NCI-H146 treated with DMSO at 0.1 percent for 48 hours (cell line): ENCODE measurements at regions not wholly inside any gene's neighbourhood (a gene's known extent, or its start where the extent isn't known, plus 50 kb on each side); places are given as distances from the start of the nearest gene placed in this dataset.

ENCODE experiments used
- DNase-seq: peaks from one replicate; lab custom pipeline; 2025; ENCODE audit not compliant: unreplicated experiment; lab: John Stamatoyannopoulos, UW

DNA sequence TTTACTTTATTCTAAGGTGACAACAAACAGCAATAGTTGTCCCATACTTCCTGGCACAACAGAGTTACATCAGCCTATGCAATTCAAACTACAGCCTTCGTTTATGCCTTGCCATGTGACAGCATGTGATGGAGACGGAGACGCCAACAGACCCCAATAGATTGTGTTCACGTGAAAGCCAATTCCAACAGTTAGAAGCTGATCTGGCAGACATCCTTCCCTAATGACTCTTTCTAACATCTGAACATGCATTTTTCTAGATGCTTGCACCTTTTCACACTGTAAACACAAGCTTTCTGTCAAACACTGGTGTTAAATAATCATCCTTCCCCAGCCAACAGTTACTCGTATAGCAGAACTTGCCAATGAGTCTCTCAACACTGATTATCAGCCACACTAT, 694.4 kb upstream of the ALCAM start:
- DNase-seq = no peak

DNA sequence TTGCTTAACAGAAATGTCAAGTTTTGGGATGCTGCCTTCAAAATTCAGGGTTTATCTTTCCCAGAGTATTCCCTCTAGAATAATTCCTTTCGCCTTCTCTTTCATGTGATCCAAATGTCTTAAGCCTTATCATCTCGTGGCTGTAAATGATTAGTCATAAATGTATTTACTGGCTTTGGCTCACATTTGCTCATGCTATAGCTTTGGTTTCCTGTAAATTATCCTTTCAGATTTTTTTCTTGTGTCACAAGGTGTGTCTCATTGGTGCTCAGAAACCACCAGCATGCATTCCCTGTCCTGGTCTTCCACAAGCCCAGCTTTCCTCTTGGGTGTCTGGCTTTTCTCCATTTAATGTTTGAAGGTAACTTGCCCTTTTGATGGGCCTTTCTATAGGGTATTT, 692.7 kb upstream of the ALCAM start:
- no peak for DNase-seq

DNA sequence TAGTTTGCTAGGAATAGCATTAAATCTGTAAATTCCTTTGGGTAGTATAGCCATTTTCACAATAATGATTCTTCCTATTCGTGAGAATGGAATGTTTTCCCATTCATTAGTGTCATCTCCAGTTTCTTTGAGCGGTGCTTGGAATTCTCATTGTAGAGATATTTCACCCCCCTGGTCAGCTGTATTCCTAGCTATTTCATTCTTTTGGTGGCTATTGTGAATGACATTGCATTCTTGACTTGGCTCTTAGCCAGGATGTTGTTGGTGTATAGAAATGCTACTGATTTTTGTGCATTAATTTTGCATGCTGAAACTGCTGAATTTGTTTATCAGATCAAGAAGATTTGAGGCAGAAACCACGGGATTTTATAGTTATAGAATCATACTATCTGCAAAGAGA, 690.5 kb upstream of the ALCAM start:
- DNase-seq = no peak

DNA sequence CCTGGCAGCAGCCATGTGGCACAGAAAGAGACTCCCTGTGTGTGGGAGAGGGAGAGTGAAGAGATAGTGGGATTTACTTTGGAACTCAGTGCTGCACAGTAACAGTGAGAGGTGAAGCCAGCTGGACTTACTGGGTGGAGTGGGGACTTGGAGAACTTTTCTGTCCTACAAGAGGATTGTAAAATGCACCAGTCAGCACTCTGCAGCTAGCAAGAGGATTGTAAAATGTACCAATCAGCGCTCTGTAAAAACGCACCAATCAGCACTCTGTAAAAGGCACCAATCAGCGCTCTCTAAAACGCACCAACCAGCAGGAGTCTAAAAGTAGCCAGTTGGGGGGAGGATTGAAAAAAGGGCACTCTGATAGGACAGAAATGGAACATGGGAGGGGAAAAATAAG, 688.8 kb upstream of the ALCAM start:
- no peak for DNase-seq

DNA sequence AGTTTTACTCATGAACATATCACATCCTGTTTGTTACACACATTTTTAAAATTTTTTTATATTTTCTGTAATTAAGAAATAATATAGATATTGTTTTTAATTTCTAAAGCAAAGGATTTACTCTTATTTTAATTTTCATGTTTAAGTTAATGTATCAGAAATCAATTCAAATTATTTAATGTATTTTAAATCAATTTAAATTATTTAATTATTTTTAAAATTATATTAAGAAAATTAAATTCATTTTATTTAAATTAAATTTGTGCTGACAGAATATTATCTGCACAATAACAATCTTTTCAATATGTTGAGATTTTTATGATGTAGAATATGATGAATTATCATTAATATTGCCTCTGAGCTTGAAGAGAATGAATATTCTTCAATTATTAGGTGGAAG, 681.2 kb upstream of the ALCAM start:
- no peak for DNase-seq

DNA sequence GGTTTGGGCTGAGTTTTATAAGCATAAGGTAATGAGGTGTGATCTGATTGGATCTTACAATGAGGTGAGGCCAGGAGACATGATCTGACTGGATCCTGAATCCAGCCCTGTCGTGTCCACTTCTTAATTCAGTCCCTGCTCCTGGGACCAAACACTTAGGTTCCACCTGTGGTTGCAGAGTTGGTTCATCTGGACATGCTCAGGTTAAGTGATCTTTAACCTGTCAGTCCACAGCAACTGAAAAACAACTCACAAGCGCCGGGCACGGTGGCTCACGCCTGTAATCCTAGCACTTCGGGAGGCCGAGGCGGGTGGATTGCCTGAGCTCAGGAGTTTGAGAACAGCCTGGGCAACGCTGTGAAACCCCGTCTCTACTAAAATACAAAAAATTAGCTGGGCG, 679.3 kb upstream of the ALCAM start:
- DNase-seq = no peak

DNA sequence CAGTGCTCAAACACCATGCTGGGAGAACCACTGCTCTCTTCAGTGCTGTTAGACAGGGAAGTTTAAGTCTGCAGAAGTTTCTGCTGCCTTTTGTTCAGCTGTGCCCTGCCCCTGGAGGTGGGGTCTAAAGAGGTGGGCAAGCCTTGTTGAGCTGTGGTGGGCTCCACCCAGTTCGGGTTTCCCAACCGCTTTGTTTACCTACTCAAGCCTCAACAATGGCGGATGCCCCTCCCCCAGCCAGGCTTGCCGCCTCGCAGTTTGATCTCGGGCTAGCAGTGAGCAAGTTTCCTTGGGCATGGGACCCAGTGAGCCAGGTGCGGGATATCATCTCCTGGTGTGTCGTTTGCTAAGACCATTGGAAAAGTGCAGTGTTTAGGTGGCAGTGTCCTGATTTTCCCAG, 670.2 kb upstream of the ALCAM start:
- DNase-seq = no peak

DNA sequence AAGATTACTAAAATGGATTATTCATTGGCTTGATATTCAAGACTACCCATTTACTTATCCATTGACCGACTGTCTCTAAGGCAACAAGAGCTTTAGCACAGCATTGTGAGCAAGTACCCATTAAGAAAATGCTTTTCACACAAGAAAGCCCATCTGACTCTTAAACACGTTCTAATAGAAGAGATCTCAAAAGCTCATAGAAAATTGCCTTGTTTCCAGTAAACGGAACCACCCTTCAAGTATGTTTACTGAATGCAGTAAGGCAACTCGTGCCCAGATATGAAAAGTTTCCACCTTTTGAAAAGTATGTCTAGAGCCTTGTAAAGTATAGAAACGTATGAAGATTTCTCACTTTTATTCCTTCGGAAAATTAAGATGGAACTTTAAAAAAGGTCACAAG, 655.3 kb upstream of the ALCAM start:
- no peak for DNase-seq

DNA sequence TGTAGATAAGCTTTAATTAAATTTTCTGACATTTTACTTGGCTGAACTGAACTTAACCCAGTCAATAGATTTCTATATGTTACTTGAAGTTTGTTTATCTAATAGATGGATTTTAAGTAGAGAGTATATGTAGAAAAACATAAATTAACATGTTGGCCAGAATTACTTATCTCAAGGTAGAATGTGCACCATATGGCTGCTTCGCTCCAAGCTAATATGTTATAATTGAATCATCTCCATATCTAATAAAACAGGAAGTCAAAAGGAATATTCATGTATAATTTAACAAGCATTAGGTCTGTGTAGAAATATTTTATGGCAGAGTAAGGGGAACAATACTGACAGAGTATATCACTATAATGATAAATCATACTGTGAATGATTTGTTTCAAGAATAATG, 650.7 kb upstream of the ALCAM start:
- no peak for DNase-seq

DNA sequence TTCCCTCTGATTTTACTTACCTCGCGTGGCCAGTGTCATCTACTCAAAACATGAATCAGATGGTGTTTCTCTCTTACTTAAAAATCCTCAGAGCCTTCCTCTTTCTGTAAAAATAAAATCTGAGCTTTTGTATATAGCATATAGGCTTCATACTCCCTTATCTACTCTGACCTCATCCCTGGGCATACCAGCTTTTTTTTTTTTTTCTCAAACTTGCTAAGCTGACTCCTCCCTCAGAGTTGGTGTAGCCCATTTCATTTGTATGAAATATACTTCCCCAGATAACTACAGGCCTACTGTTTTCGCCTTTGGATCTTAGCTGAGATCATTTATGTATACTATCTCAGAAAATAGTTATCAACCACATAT, 648.9 kb upstream of the ALCAM start:
- no peak for DNase-seq

DNA sequence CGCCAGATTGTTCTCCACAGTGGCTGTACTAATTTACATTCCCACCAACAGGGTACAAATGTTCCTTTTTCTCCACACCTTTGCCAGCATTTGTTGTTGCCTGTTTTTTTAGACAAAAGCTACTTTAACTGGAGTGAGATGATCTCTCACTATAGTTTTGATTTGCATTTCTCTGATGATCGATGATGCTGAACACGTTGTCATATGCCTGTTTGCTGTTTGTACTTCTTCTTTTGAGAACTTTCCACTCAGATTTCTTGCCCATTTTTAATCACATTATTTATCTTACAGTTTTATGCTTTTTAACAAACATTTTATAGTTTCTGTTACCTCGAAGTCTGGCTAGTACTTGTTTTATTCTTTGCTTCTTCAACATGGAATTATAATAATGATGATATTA, 643.7 kb upstream of the ALCAM start:
- DNase-seq = no peak

DNA sequence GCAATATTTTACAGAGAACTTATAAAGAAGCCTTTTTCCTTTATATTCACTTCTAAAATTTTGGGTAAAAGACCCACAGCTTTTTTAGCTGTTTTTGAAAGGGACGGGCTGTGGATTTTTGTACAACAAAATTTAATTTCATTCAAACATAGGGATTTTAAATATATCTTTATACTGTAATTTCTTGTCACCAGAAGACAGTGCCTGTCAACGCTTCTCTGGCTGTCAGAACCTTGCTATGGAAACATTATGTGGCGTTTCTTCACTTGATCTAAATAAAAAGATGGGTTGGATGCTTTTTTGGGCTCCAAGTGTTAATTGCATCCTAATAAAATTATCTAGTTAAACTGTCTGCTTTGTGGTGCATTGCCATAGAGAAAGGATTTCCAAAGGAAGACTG, 635.6 kb upstream of the ALCAM start:
- DNase-seq = no peak

DNA sequence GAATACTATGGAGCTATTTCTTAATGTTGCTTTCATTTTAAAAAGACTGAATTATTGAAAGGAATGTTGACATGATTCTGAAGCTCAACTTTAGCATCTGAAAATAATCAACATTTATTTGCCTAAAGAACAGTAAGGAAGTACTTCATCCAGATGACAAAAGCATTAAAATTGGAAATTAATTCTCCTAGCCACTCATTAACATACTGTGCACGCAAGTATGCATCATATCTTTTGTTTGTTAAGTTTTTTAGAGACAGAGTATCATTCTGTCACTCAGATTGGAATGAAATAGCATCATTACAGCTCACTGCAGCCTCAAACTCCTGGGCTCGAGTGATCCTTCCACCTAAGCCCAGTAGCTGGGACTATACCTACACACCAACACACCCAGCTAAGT, 632.1 kb upstream of the ALCAM start:
- no peak for DNase-seq

DNA sequence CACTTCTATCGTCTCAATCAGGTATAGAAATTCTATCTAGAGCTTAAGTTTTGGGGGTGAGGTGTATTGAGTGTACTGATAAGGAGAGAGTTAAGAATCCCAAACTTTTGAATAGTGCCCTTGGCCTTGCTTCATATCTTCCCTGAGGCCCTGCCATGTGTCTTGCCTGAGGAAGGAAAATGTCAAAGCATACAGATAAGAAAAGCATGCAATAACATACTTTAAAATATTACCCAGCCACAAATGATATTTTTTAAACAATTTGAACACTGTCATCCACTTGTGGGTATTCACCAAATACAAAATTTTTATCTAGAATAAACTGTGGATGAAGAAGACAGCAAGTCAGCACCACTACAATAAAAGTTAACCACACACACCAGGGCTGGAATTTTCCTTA, 631.0 kb upstream of the ALCAM start:
- no peak for DNase-seq

DNA sequence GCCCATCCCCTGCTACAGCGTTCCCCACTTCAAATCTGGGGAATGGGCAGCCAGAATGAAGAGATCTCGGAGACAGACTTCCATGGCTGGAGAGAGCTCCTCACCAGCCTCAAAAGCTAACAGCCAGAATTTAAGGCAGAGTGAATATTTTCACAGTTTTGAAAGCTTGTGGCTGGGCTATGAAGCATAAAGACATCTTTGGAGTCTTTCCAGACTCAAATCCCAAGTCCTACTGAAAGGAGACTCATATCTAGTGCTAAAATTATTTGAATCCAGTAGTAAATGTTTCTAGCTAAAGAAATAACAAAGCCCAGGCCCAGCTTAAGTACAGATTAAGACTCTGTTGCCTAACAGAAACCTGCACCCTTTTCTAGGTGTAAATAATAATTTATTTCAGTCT, 628.4 kb upstream of the ALCAM start:
- no peak for DNase-seq

DNA sequence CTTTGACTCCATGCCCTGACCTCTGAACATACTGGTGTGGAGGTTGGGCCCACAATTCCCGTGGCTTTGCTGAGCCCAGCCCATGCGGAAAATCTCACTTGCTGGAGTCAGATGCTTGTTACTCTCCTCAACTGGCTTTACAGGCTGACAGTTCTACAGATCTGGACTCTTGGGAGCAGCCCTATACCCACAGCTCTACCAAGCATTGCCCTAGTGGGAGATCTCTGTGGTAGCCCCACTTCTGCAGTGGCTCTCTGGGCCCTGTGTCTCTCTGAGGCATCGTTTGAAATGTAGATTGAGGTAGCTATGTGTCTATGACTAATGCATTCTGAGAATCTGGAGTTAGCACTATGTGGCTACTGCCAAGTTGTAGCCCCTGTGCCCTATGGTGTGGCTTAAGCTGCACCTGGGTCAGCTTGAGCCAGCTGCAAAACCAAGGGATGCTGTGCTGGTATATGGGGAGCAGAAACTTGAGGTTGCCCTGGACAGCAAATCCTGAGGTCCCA, 625.8 kb upstream of the ALCAM start:
- DNase-seq = no peak

DNA sequence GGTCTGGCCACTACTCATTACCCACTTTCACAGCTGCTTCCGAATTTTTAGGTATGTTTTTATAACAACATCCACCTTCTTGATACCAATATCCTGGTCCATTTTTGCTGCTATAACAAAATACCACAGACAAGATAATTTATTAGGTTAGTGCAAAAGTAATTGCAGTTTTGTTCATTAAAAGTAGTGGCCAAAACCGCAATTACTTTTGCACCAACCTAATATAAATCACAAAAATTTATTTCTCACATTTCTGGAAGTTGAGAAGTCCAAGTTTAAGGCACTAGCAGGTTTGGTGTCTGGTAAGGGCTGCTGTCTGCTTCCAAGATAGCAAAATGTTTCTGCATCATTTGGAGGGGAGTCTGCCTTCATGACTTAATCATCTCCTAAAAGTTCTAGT, 624.7 kb upstream of the ALCAM start:
- DNase-seq = no peak

DNA sequence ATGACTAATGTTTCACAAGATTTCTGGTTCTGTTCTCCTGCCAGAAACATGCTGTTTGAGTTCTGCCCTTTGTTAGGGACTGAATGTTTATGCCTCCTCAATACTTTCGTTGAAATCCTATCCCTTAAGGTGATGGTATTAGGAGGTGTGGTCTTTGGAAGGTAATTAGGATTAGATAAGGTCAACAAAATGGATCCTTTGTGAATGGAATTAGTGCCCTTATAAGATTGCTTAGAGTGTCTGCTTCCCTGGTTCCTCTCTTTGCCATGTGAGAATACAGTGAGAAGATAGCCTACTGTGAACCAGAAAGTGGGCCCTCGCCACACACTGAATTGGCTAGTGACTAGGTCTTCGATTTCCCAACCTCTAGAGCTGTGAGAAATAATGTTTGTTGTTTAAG, 621.4 kb upstream of the ALCAM start:
- no peak for DNase-seq

DNA sequence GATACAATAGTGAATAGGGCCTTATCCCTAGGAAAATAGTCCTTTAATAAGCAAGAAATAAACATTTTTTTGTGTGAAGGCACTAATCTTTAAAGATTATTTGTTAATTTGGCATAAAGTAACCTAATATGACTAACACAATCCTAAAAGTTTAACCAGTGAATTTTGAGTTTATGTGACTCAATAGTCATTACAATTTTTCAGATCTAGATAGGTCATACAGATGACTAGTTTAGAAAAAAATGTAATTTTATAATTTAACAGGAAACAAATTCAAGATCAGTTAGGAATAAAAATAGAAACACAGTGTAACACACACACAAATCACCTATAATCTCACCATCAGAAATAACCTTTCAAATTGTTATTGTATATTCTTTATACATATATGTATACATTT, 620.7 kb upstream of the ALCAM start:
- no peak for DNase-seq

DNA sequence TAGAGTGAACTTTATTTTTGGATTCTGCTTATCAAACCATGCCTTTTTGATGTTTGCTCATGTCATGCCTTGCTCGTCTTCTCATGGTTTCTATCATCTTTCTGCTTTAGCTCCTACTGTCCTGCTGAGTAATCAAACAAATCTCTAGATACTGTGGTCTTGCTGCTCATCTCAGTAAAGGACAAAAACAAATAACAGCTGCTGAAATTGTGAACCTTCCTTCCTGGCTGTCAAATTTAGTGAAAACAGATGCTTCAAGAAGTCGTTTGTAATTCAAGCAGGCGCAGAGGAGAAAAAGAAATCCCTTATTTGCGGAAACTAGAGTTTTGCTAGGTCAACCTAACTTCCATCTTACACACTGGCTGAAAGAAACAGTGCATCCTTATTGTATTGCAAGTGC, 616.1 kb upstream of the ALCAM start:
- DNase-seq = peak; percentile 100

DNA sequence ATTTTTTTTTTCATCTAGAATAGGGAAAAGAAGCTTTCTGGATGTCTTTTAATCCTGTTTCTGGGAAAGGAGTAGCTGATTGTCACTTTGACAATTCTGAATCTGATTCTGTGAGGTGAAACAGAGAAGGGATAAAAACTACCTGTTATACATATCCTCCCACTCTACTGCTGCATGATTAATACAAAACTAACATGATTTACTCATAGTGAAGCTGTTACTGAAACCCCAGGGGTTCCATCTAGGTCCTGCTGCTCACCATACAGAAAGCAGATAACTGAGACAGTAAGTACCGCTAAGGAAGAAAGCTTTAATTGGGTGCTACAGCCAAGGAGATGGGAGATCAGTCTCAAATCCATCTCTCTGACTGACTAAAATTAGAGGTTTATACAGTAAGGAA, 610.9 kb upstream of the ALCAM start:
- DNase-seq = no peak

DNA sequence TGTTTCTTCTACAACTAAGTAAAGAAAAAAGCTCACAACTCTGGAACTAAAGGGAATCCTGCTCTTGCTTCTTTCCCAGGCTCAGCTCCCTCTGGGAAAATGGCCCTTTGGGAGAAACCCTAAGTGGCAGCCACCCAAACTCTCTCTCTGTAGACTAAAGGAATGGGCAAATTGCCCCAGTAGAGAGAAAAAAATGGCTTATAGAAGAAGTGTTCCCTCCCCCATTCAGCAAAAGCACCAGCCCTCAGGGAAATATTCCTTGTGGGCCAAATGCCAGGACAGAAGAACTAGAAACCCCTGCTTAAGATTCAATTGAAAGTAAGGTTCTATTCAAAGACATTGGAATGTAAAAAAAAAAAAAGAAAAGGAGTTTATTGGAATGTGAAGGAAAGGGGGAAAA, 603.7 kb upstream of the ALCAM start:
- DNase-seq = no peak

DNA sequence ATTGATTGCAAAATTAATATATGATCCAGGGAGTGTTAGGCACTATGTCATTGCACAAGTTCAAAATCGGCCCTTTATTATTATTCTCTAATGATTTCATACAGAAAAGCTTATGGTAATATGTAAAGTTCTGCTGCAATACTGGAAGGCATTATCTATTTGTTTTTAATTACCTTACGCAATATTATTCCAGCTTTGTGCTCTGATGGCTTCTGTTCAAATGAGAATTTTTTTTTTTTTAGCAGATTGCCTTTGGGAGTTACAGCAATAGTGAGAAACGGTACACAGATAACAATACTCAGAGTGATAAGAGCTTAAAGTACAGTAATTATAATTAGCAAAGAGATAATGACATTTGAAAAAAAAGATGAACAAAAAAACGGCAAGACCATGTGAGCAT, 602.2 kb upstream of the ALCAM start:
- DNase-seq = peak; percentile 63

DNA sequence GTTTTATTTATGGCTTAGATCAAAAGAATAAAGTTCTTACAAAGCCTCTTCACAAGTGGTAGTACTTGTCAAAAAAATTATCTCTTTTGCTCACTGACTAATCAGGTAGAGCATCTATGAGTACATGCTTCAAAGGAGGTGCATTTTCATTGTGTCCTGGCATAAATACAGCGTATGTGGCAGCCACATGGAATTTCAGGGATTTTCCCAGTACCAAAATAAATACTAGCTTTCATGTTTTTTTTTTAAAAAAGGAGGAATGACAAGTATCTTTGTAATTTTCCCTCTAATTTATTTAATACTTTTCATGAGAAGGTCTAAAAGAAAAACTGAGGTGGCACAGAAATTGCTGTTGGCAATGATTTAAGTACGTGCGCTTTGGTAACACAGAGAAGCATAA, 597.8 kb upstream of the ALCAM start:
- no peak for DNase-seq
